Activated CD8-positive, alpha-beta memory T cell treated with anti-CD3 and anti-CD28 coated beads, Interleukin-2, amount 10 ng/mL, durations not matched to agents 7 days and 5 days (primary cell): ENCODE measurements at regions not wholly inside any gene's neighbourhood (a gene's known extent, or its start where the extent isn't known, plus 50 kb on each side); places are given as distances from the start of the nearest gene placed in this dataset.
A peak's percentile ranks its signal among the peaks of the same experiment; 100 is the strongest.

Source experiments
- ATAC-seq: fragments of 150-1000 bp; cut with Tn5 transposase; one replicate; pipeline ENCODE4 v1.10.0; 2021; ENCODE audit warnings: moderate library complexity
- CTCF ChIA-PET: fragments of 350-600 bp; sonication (Branson Sonifier 250); formaldehyde crosslinking; loops from one replicate; lab custom pipeline; 2021; ENCODE audit warnings: antibody characterized with exemption; lab: Charles Lee
- DNase-seq: peaks from one replicate; pipeline ENCODE4 v3.0.0-alpha.2; 2020
- H3K27ac Mint-ChIP-seq: one replicate; pipeline ENCODE4 v1.8.0; 2021; ENCODE audit warnings: mild to moderate bottlenecking, mixed read lengths
- H3K27me3 Mint-ChIP-seq: one replicate; pipeline ENCODE4 v1.8.0; 2021; ENCODE audit warnings: mixed read lengths
- H3K36me3 Mint-ChIP-seq: one replicate; pipeline ENCODE4 v1.8.0; 2021; ENCODE audit warnings: mild to moderate bottlenecking, mixed read lengths
- H3K4me1 Mint-ChIP-seq: one replicate; pipeline ENCODE4 v1.8.0; 2021; ENCODE audit warnings: mixed read lengths
- H3K4me3 Mint-ChIP-seq: one replicate; pipeline ENCODE4 v1.8.0; 2021; ENCODE audit warnings: mild to moderate bottlenecking, moderate library complexity, mixed read lengths
- H3K9me3 Mint-ChIP-seq: one replicate; pipeline ENCODE4 v1.8.0; 2022; ENCODE audit warnings: low read depth, mixed read lengths

DNA sequence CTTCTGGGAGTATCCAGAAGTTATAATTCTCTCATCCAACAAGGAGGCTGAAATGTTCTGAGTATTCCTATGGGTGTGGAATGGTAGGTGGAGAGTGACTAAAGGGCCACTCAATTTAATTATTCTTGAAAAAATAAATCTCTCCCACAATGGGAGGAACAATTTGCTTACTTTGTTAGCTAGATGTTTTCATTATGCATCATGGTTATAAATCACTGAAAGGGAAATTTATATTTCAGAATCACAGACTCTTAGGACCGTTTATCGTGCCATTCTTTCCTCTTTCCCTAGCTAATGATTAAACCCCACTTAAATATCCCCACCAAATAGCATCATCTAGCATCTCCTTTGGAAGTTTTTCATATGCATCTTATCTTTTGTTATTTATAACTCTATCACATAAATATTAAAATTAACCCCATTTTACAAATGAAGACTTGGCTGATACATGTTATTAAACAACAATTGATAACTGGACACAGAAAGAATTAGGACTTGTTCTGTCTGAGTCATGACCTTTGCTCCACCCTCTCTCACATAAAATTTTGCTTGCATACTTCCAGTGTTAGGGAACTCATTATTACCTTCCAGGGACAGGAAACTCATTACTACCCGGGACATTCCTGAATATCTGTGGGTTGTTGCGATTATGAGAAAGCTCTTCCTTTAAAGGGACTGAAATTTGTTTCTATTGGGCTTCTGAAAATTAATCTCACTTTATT lies 94.9 kb upstream of the NMUR2 start:
- no peak for ATAC-seq
- H3K27ac Mint-ChIP-seq = no peak overlapping the region
- H3K36me3 Mint-ChIP-seq = no peaks in the 10 kb centered on the region
- no peak overlapping the region for H3K4me3 Mint-ChIP-seq
- DNase-seq = no peak
- H3K9me3 Mint-ChIP-seq = no peaks in the 10 kb centered on the region
- H3K27me3 Mint-ChIP-seq = peaks cover 17% of the 10 kb centered on the region
- no peaks in the 10 kb centered on the region for H3K4me1 Mint-ChIP-seq
- CTCF ChIA-PET = no interaction called here

DNA sequence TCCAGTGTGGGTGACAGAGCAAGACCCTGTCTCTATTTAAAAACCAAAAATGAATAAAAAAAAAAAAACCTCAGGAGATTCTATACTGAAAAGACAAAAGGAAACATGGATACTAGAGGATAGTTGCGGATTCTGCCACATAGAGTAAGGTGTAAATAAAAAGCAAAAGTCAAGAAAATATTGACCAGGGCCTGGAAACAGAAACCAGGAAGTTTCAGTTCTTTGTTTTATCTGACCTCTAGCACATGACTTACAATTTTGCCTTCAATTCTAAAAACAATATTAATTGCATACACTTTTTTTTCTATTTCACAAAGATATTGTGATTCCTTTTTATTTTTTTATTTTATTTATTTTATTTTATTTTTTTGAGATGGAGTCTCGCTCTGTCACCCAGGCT lies 96.2 kb upstream of the NMUR2 start:
- no peak overlapping the region for H3K27ac Mint-ChIP-seq
- no peak overlapping the region for H3K4me3 Mint-ChIP-seq
- no peaks in the 10 kb centered on the region for H3K36me3 Mint-ChIP-seq
- H3K4me1 Mint-ChIP-seq = no peaks in the 10 kb centered on the region
- H3K27me3 Mint-ChIP-seq = peaks cover 6% of the 10 kb centered on the region
- CTCF ChIA-PET = no interaction called here
- ATAC-seq (no peak), DNase-seq (no peak)
- no peaks in the 10 kb centered on the region for H3K9me3 Mint-ChIP-seq

GRCh38 chr5:152503206-152503605 lies 98.1 kb upstream of the NMUR2 start:
- Mint-ChIP-seq H3K27ac (no peak overlapping the region), H3K36me3 (no peaks in the 10 kb centered on the region), H3K4me3 (no peak overlapping the region), H3K4me1 (no peaks in the 10 kb centered on the region), H3K27me3 (peaks cover 4% of the 10 kb centered on the region), H3K9me3 (no peaks in the 10 kb centered on the region)
- ATAC-seq (no peak), DNase-seq (no peak)
- CTCF ChIA-PET = no interaction called here

DNA sequence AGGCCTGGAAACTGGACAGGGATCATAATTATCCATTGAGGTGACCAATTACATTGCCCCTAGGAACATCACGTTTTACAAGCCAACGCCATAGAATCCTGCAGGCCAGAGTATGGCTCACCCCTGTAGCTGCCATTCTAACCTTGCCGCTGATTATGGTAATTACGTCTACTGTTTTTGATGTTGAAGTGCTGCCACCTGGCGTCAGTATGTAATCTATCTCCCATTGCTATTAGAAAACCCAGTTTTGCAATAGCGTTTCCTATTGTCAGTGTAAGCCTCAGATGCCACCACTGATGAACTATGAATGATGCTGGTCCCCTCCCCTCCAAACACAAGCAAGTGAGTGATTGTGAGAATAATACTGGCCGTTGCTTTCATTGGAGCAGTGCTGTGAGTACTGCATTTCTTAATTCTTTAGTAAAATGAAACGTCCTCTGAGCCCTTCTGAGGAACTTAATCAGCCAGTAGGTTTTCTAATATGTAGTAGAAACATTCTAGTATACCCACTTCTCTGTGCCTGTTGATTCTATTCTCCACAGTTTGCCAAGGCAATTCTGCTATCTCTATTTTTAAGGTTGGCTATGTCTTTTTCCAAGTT lies 100.5 kb upstream of the NMUR2 start:
- Mint-ChIP-seq H3K4me1 (peaks cover 6% of the 10 kb centered on the region), H3K4me3 (no peak overlapping the region), H3K27me3 (peaks cover 8% of the 10 kb centered on the region), H3K27ac (no peak overlapping the region), H3K9me3 (no peaks in the 10 kb centered on the region), H3K36me3 (no peaks in the 10 kb centered on the region)
- peak; percentile 79 for ATAC-seq
- peak; percentile 61 for DNase-seq
- CTCF ChIA-PET = interaction anchor here (0.6 to 1.7 kb wide), 6 partner anchors 9 to 680 kb away, joined by 3 to 11 read pairs (median 3); no protein-coding TSS in a partner anchor

DNA sequence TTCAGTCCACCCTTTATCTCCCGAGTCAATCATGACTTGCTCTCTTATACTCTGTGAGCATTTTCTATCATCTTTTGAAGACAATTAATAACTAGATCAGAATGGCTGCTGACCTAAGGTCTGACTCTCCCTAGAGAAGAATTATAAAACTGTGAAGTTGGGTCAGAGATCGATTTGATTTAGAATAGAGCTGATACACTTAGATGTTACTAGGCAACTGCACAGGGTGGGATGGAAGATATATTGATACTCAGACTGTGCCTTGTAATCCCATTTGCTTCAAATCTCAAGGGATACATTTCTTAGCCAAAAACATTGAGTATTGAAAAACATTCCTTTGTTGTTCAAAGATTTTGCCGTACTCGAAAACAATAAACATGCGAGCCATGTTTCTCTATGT lies 106.0 kb upstream of the NMUR2 start:
- Mint-ChIP-seq H3K4me1 (peaks cover 6% of the 10 kb centered on the region), H3K36me3 (no peaks in the 10 kb centered on the region), H3K4me3 (no peak overlapping the region), H3K27me3 (peaks cover 15% of the 10 kb centered on the region), H3K27ac (no peak overlapping the region), H3K9me3 (no peaks in the 10 kb centered on the region)
- no peak for DNase-seq
- CTCF ChIA-PET = no interaction called here
- ATAC-seq = no peak

DNA sequence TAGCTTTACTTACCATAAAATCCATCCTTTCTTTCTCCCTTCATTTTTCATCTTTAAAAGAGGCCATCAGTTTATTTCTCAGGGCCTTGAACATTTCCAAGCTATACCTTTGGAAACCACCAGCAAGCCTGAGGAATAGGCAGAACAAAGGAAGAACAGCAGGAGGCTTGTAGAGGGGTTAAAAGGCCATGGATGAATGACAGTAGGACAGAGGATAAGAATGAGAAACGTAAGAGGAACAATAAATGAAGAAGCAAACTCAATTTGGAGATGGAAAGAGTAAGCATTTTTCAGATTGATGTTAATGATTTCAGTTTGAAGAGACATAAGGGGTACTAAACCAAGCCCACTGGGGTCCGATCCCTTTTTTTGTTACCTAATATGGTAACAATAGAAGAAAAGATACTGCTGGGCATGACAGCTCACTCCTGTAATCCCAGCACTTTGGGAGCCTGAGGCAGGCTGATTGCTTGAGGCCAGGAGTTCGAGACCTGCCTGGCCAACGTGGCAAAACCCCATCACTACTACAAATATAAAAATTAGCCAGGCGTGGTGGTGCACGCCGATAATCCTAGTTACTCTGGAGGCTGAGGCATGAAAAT lies 106.6 kb upstream of the NMUR2 start:
- H3K9me3 Mint-ChIP-seq = no peaks in the 10 kb centered on the region
- H3K4me1 Mint-ChIP-seq = peaks cover 6% of the 10 kb centered on the region
- H3K4me3 Mint-ChIP-seq = no peak overlapping the region
- no peak for ATAC-seq
- H3K27ac Mint-ChIP-seq = no peak overlapping the region
- peaks cover 15% of the 10 kb centered on the region for H3K27me3 Mint-ChIP-seq
- CTCF ChIA-PET = no interaction called here
- no peak for DNase-seq
- no peaks in the 10 kb centered on the region for H3K36me3 Mint-ChIP-seq

DNA sequence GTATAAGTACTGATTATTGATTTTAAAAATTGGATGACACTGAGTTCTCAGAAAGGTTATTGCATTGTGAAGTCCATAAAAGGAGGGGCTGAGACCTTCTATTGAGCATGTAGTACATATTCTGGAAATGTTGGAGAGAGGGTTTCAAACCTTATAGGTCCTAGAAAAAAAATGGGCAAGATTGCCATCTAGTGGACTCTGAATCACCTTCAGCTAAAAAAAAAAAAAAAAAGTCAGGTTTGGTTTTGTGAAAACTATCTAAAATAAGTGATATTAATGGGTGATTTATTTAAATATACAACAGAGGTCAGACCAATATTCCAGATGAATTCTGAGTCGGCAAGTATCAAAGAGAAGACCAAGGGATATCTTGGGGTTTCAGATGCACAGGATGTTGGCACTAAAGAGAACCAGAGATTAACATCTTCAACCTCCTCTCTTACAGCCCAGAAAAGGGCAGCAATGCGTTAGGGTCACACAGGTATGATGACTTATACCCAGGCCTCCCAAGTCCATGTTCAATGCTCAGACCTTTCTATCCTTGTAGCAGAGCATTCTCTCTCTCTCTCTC lies 109.8 kb upstream of the NMUR2 start:
- Mint-ChIP-seq H3K4me1 (peaks cover 4% of the 10 kb centered on the region), H3K27ac (no peak overlapping the region), H3K9me3 (no peaks in the 10 kb centered on the region), H3K4me3 (no peak overlapping the region), H3K27me3 (peaks cover 22% of the 10 kb centered on the region), H3K36me3 (no peaks in the 10 kb centered on the region)
- DNase-seq (no peak), ATAC-seq (no peak)
- CTCF ChIA-PET = interaction anchor here (0.6 to 3.0 kb wide), 8 partner anchors 10 to 1799 kb away, joined by 3 to 11 read pairs (median 6); no protein-coding TSS in a partner anchor

DNA sequence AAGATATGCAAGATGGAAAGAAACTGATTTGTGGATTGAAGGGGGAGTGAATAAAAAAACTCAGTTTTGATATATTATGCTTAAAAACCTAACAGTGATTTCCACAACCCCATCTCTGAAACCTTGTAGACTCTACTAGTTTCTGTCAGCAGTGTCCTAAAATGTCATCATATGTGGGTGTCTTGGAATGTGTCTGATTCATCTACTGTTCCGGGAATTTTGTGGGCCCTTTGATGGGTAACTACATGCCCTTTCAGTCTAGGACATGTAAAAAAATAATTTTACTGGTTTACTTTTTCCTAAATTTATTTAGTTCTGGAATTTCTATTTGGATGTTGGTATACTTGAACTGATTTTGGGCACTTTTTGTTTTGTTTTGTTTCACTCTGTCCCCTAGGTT lies 118.9 kb upstream of the NMUR2 start:
- no peaks in the 10 kb centered on the region for H3K9me3 Mint-ChIP-seq
- H3K36me3 Mint-ChIP-seq = no peaks in the 10 kb centered on the region
- DNase-seq (no peak), ATAC-seq (no peak)
- peaks cover 14% of the 10 kb centered on the region for H3K4me1 Mint-ChIP-seq
- CTCF ChIA-PET = no interaction called here
- no peak overlapping the region for H3K4me3 Mint-ChIP-seq
- peaks cover 18% of the 10 kb centered on the region for H3K27me3 Mint-ChIP-seq
- no peak overlapping the region for H3K27ac Mint-ChIP-seq

DNA sequence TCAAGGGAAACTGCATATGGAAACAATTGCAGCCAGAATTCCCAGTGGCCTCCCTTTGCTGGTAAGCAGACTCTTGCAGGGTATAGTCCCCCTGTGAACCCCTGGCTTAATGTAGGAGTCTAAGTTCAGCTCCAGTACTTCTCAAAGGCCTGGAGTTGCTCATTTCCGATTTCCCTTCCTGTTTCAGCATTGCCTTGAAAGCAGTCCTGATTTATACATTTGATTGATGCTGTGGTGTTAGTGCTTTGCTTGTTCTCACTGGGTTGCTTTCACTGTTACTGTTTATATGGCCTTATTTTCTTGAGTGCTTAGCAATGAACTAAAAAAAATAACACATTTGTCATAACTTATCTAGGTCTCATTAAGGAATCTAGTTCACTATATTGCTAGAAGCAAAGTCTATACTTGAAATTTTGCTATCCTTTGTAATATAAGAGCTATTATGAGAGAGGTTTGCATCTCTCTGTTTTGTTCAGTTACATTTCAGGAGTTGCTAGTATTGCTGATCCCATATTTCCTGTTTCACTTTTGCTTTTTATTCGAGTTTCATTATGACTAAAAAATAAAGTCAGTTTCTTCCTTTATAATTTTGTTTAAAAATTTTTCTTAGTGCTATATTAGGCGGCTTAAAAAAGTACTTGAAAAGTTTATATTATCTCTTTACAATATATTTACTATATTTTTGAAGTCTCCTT lies 122.4 kb upstream of the NMUR2 start:
- ATAC-seq = peak; percentile 79
- Mint-ChIP-seq H3K4me3 (no peak overlapping the region), H3K9me3 (no peaks in the 10 kb centered on the region), H3K4me1 (peaks cover 14% of the 10 kb centered on the region), H3K27ac (peak overlapping the region; percentile 85), H3K36me3 (no peaks in the 10 kb centered on the region), H3K27me3 (peaks cover 22% of the 10 kb centered on the region)
- DNase-seq = no peak
- CTCF ChIA-PET = interaction anchor here (1.1 to 1.4 kb wide), 2 partner anchors 14 to 22 kb away, joined by 3 to 7 read pairs; no protein-coding TSS in a partner anchor

DNA sequence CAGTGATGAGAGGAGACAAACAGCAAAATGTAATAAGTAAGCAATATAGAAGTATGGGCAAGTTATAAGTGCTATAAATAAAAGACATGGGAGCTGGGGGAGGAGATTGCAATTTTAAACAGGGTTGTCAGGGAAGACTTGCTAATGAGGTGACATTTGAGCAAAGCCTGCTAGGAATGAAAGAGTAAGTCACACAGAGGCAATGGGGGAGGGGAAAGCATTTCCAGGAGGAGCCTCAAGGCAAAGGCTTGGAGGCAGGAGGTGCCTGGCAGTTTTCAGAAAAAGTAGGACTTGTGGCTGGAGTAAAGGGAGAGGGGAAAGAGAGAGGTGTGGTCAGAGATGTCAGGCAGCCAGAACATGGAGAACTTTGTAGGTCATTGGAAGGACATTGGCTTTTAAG lies 124.4 kb upstream of the NMUR2 start:
- no peak overlapping the region for H3K27ac Mint-ChIP-seq
- H3K9me3 Mint-ChIP-seq = no peaks in the 10 kb centered on the region
- DNase-seq = no peak
- H3K36me3 Mint-ChIP-seq = no peaks in the 10 kb centered on the region
- no peak overlapping the region for H3K4me3 Mint-ChIP-seq
- ATAC-seq = no peak
- CTCF ChIA-PET = no interaction called here
- peaks cover 17% of the 10 kb centered on the region for H3K27me3 Mint-ChIP-seq
- peaks cover 14% of the 10 kb centered on the region for H3K4me1 Mint-ChIP-seq

GRCh38 chr5:152532714-152533113 lies 127.6 kb upstream of the NMUR2 start:
- Mint-ChIP-seq H3K4me1 (no peaks in the 10 kb centered on the region), H3K27ac (no peak overlapping the region), H3K4me3 (no peak overlapping the region), H3K27me3 (peaks cover 12% of the 10 kb centered on the region), H3K36me3 (no peaks in the 10 kb centered on the region), H3K9me3 (no peaks in the 10 kb centered on the region)
- no peak for DNase-seq
- ATAC-seq = no peak
- CTCF ChIA-PET = interaction anchor here (0.6 to 2.0 kb wide), 5 partner anchors 11 to 1435 kb away, joined by 3 to 16 read pairs (median 4); no protein-coding TSS in a partner anchor

DNA sequence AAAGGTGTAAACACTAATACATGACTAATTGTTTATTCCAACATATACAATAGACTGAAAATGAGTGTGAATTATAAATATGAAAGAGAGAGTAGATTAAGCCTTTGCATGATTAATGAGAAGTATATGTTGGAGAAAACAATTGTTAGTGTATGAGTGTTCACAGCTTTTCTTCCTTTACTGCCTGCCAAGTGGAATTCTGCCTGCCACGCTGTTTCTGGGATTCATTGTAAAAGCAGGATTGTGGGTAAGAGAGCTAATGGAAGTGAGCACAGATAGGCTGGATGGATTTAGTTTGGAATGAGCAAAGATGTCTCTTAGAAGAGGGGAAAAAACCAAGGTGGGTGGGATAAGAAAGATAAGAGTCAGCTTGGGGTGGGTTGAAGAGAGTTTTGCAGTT lies 129.6 kb upstream of the NMUR2 start:
- DNase-seq = no peak
- no peaks in the 10 kb centered on the region for H3K4me1 Mint-ChIP-seq
- CTCF ChIA-PET = no interaction called here
- no peak overlapping the region for H3K27ac Mint-ChIP-seq
- no peak for ATAC-seq
- H3K4me3 Mint-ChIP-seq = no peak overlapping the region
- H3K27me3 Mint-ChIP-seq = peaks cover 16% of the 10 kb centered on the region
- H3K36me3 Mint-ChIP-seq = no peaks in the 10 kb centered on the region
- H3K9me3 Mint-ChIP-seq = no peaks in the 10 kb centered on the region

GRCh38 chr5:152542741-152543140 lies 137.7 kb upstream of the NMUR2 start:
- H3K27me3 Mint-ChIP-seq = peaks cover 23% of the 10 kb centered on the region
- no peaks in the 10 kb centered on the region for H3K36me3 Mint-ChIP-seq
- H3K27ac Mint-ChIP-seq = no peak overlapping the region
- DNase-seq = no peak
- no peak overlapping the region for H3K4me3 Mint-ChIP-seq
- no peaks in the 10 kb centered on the region for H3K4me1 Mint-ChIP-seq
- ATAC-seq = no peak
- no peaks in the 10 kb centered on the region for H3K9me3 Mint-ChIP-seq
- CTCF ChIA-PET = no interaction called here
